Upper lobe of right lung (tissue), 1 donor: ENCODE measurements at regions not wholly inside any gene's neighbourhood (a gene's known extent, or its start where the extent isn't known, plus 50 kb on each side); places are given as distances from the start of the nearest gene placed in this dataset.
A peak's percentile ranks its signal among the peaks of the same experiment; 100 is the strongest.

Experiments
- ATAC-seq: fragments of 200-7000 bp; cut with Tn5 transposase; one replicate; pipeline ENCODE4 v1.9.1; 2020; ENCODE audit warnings: mild to moderate bottlenecking, moderate library complexity
- DNase-seq: peaks from one replicate; pipeline ENCODE4 v3.0.0-alpha.2; 2020
- H3K27ac ChIP-seq: fragments of 200-600 bp; one replicate; pipeline ENCODE4 v1.8.0; 2022
- H3K27me3 ChIP-seq: fragments of 200-600 bp; one replicate; pipeline ENCODE4 v1.8.0; 2022; ENCODE audit warnings: mild to moderate bottlenecking
- H3K36me3 ChIP-seq: fragments of 200-600 bp; one replicate; pipeline ENCODE4 v1.8.0; 2022
- H3K4me1 ChIP-seq: fragments of 200-600 bp; one replicate; pipeline ENCODE4 v1.8.0; 2022
- H3K4me3 ChIP-seq: fragments of 200-600 bp; one replicate; pipeline ENCODE4 v1.8.0; 2022; ENCODE audit warnings: mild to moderate bottlenecking
- H3K9me3 ChIP-seq: fragments of 200-600 bp; one replicate; pipeline ENCODE4 v1.8.0; 2022
- CTCF ChIP-seq: fragments of 200-600 bp; IDR thresholded peaks from one replicate; pipeline ENCODE4 v1.8.0; 2022; ENCODE audit warnings: antibody characterized with exemption
- intact Hi-C: fragments of 100-400 bp; cut with DNase I; formaldehyde crosslinking; loops from one replicate; pipeline ENCODE4 v1.11.0; 2022
- donor health status: DM: no; HTN: yes; CAD: no; lungs with severe emphysema.

GRCh38 chr3:34175636-34176176, 377.3 kb downstream of the PDCD6IP start:
- Histone ChIP-seq H3K27me3 (no peaks in the 10 kb centered on the region), H3K4me3 (no peak overlapping the region), H3K36me3 (no peaks in the 10 kb centered on the region), H3K4me1 (no peaks in the 10 kb centered on the region), H3K9me3 (no peaks in the 10 kb centered on the region), H3K27ac (no peak overlapping the region)
- no peak for TF ChIP-seq CTCF
- ATAC-seq (peak; percentile 43), DNase-seq (no peak)
- intact Hi-C loops, result no loop called here

DNA sequence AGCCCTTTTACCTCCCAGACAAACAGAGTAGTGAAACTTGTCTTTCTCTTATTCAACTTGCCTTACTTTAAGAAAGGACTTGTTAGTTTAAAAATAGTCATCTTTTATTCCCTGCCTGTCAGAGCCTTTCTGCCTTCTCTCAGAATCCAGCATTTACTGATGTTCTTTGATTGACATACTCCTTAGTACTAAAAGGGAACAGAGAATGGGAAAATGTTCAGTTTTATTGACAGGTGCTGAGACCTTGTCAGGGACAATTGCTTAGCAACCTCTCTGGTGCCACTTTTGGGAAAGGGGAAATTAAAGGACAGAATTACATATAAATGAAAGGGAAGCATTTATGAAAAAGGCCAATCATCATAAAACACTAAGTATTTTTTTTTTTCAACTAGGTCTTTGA, 378.3 kb downstream of the PDCD6IP start:
- ATAC-seq (no peak), DNase-seq (no peak)
- Histone ChIP-seq H3K9me3 (no peaks in the 10 kb centered on the region), H3K36me3 (no peaks in the 10 kb centered on the region), H3K4me3 (no peak overlapping the region), H3K27ac (no peak overlapping the region), H3K27me3 (no peaks in the 10 kb centered on the region), H3K4me1 (no peaks in the 10 kb centered on the region)
- TF ChIP-seq CTCF, result no peak
- intact Hi-C loops, result no loop called here

DNA sequence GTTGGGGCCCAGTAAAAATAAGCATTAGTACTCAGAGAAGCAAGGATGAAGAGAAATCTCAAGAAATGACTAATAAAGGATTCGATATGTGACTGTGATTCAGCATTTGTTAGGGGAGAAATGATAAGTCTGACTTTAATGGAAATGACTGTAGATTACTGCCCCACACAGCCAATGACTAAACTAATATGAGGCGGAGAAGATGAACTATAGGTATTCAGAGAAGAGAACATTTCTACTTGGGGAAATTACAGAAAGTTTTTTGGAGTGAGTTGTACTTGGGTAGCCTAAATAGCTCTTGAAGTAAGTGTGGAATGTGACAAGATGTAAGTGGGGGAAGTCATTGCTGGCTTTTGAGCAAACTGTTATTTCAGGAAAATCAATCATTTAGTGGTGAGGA, 380.0 kb downstream of the PDCD6IP start:
- Histone ChIP-seq H3K27ac (no peak overlapping the region), H3K36me3 (no peaks in the 10 kb centered on the region), H3K27me3 (no peaks in the 10 kb centered on the region), H3K4me1 (no peaks in the 10 kb centered on the region), H3K4me3 (no peak overlapping the region), H3K9me3 (no peaks in the 10 kb centered on the region)
- DNase-seq (no peak), ATAC-seq (no peak)
- no peak for TF ChIP-seq CTCF
- intact Hi-C loops, result no loop called here

- intact Hi-C loops, result no loop called here
- TF ChIP-seq CTCF, result no peak
- no peak for ATAC-seq
Measured at GRCh38 chr3:34179716-34180115, 381.3 kb downstream of the PDCD6IP start.

GRCh38 chr3:34180532-34180931, 382.1 kb downstream of the PDCD6IP start:
- no peaks in the 10 kb centered on the region for H3K27me3 ChIP-seq
- no peak for DNase-seq
- H3K4me3 ChIP-seq, result no peak overlapping the region
- no peaks in the 10 kb centered on the region for H3K4me1 ChIP-seq
- TF ChIP-seq CTCF, result no peak
- H3K27ac ChIP-seq, result no peak overlapping the region
- intact Hi-C loops, result no loop called here
- H3K9me3 ChIP-seq, result no peaks in the 10 kb centered on the region
- ATAC-seq, result peak; percentile 77
- H3K36me3 ChIP-seq, result no peaks in the 10 kb centered on the region

More at GRCh38 chr3:34179716-34180115, 381.3 kb downstream of the PDCD6IP start:
- Histone ChIP-seq H3K9me3 (no peaks in the 10 kb centered on the region), H3K27ac (no peak overlapping the region), H3K4me3 (no peak overlapping the region), H3K27me3 (no peaks in the 10 kb centered on the region), H3K4me1 (no peaks in the 10 kb centered on the region), H3K36me3 (no peaks in the 10 kb centered on the region)
- DNase-seq, result no peak

DNA sequence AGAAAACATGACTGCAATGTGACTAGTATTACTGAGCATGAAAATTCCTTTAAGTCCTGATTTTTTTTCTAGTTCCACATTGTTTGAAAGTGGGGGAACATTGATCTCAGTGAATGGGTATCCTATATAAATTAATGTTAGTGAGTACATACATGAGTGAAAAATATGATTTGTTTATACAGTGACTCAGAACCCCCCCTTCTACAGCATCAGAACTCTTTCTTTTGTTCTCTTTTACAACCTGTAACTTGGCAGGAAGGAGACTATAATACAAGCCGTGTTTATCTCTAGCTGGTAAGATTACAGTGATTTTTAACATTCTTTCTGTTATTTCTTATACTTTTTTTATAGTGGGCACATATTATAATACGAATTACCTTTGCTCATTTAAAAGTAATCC, 384.7 kb downstream of the PDCD6IP start:
- DNase-seq, result no peak
- no peak for TF ChIP-seq CTCF
- H3K4me1 ChIP-seq, result no peaks in the 10 kb centered on the region
- H3K36me3 ChIP-seq, result no peaks in the 10 kb centered on the region
- intact Hi-C loops, result no loop called here
- H3K27me3 ChIP-seq, result no peaks in the 10 kb centered on the region
- no peaks in the 10 kb centered on the region for H3K9me3 ChIP-seq
- H3K4me3 ChIP-seq, result no peak overlapping the region
- no peak for ATAC-seq
- H3K27ac ChIP-seq, result no peak overlapping the region
